ENCODE measurements at regions not wholly inside any gene's neighbourhood (a gene's known extent, or its start where the extent isn't known, plus 50 kb on each side); places are given as distances from the start of the nearest gene placed in this dataset.

GRCh38 chr4:56156141-56156540, 207.4 kb downstream of the CEP135 start:
- H2AK5ac ChIP-seq (ENCODE audit: low read length): no peak overlapping the region
- no peak overlapping the region for H4K12ac ChIP-seq (ENCODE audit: low read depth, low read length)
- H3K4me1 ChIP-seq (ENCODE audit: control insufficient read depth in 1 of 2, insufficient read depth in 2 of 2, low read length in 2 of 2): no peaks in the 10 kb centered on the region
- H3K27me3 ChIP-seq (ENCODE audit: insufficient read depth, low read length): no peaks in the 10 kb centered on the region
- no peak overlapping the region for H4K91ac ChIP-seq (ENCODE audit: low read depth, low read length)
- no peak overlapping the region for H4K8ac ChIP-seq (ENCODE audit: low read depth, low read length)
- H3K9me3 ChIP-seq (ENCODE audit: insufficient read depth, low read depth, low read length): no peaks in the 10 kb centered on the region
- no peak overlapping the region for H2BK120ac ChIP-seq (ENCODE audit: insufficient read depth, low read length, poor library complexity)
- no peaks in the 10 kb centered on the region for H3K79me1 ChIP-seq (ENCODE audit: low read length)
- WGBS (ENCODE audit: extremely low coverage, insufficient coverage, insufficient read length): no CpG with 5 or more reads among the region's 6 CpGs
- H3K79me2 ChIP-seq (ENCODE audit: control insufficient read depth, insufficient read depth, low read length, poor library complexity): no peaks in the 10 kb centered on the region
- no peak overlapping the region for H3K27ac ChIP-seq (ENCODE audit: low read depth, low read length)
- H3K23ac ChIP-seq (ENCODE audit: low read length): no peak overlapping the region
- peaks cover 0 to 3% of the 10 kb centered on the region in 2 experiments for H3K36me3 ChIP-seq (ENCODE audit: control insufficient read depth in 1 of 2, insufficient read depth in 2 of 2, low read length in 2 of 2)
- H3K4ac ChIP-seq (ENCODE audit: low read depth, low read length): no peak overlapping the region
- H3K14ac ChIP-seq (ENCODE audit: low read length): no peak overlapping the region
- no peak overlapping the region for H3K18ac ChIP-seq (ENCODE audit: low read length)
- H3K4me2 ChIP-seq (ENCODE audit: low read length): no peak overlapping the region
- no peak overlapping the region for H2AFZ ChIP-seq (ENCODE audit: insufficient read depth, low read length, poor library complexity)
- no peak overlapping the region for H2BK5ac ChIP-seq (ENCODE audit: low read depth, low read length, poor library complexity)
- DNase-seq: no peak
- no peak overlapping the region for H3K4me3 ChIP-seq (ENCODE audit: low read depth, low read length)
- no peak overlapping the region for H3K9ac ChIP-seq (ENCODE audit: low read length)
- H2BK12ac ChIP-seq (ENCODE audit: low read length): no peak overlapping the region

GRCh38 chr4:56155432-56155831, 206.7 kb downstream of the CEP135 start:
- H2BK5ac ChIP-seq (ENCODE audit: low read depth, low read length, poor library complexity): no peak overlapping the region
- no peak overlapping the region for H4K12ac ChIP-seq (ENCODE audit: low read depth, low read length)
- peaks cover 0 to 3% of the 10 kb centered on the region in 2 experiments for H3K36me3 ChIP-seq (ENCODE audit: control insufficient read depth in 1 of 2, insufficient read depth in 2 of 2, low read length in 2 of 2)
- H2AK5ac ChIP-seq (ENCODE audit: low read length): no peak overlapping the region
- H3K9me3 ChIP-seq (ENCODE audit: insufficient read depth, low read depth, low read length): no peaks in the 10 kb centered on the region
- no peak overlapping the region for H2BK12ac ChIP-seq (ENCODE audit: low read length)
- no peak overlapping the region for H4K8ac ChIP-seq (ENCODE audit: low read depth, low read length)
- H3K14ac ChIP-seq (ENCODE audit: low read length): no peak overlapping the region
- no peak for DNase-seq
- H3K4me3 ChIP-seq (ENCODE audit: low read depth, low read length): no peak overlapping the region
- H3K4me2 ChIP-seq (ENCODE audit: low read length): no peak overlapping the region
- no peak overlapping the region for H4K91ac ChIP-seq (ENCODE audit: low read depth, low read length)
- H3K4me1 ChIP-seq (ENCODE audit: control insufficient read depth in 1 of 2, insufficient read depth in 2 of 2, low read length in 2 of 2): no peaks in the 10 kb centered on the region
- H2AFZ ChIP-seq (ENCODE audit: insufficient read depth, low read length, poor library complexity): no peak overlapping the region
- no peak overlapping the region for H3K18ac ChIP-seq (ENCODE audit: low read length)
- H3K9ac ChIP-seq (ENCODE audit: low read length): no peak overlapping the region
- H3K4ac ChIP-seq (ENCODE audit: low read depth, low read length): no peak overlapping the region
- H3K27ac ChIP-seq (ENCODE audit: low read depth, low read length): no peak overlapping the region
- no peaks in the 10 kb centered on the region for H3K27me3 ChIP-seq (ENCODE audit: insufficient read depth, low read length)
- no peaks in the 10 kb centered on the region for H3K79me1 ChIP-seq (ENCODE audit: low read length)
- H3K23ac ChIP-seq (ENCODE audit: low read length): no peak overlapping the region
- no peak overlapping the region for H2BK120ac ChIP-seq (ENCODE audit: insufficient read depth, low read length, poor library complexity)
- no peaks in the 10 kb centered on the region for H3K79me2 ChIP-seq (ENCODE audit: control insufficient read depth, insufficient read depth, low read length, poor library complexity)
- WGBS (ENCODE audit: extremely low coverage, insufficient coverage, insufficient read length): no CpG with 5 or more reads among the region's 4 CpGs

GRCh38 chr4:56149591-56149990, 200.8 kb downstream of the CEP135 start:
- DNase-seq: peak in 1 of 2 donors; percentile 70
- H2AFZ ChIP-seq (ENCODE audit: insufficient read depth, low read length, poor library complexity): no peak overlapping the region
- H3K79me1 ChIP-seq (ENCODE audit: low read length): no peaks in the 10 kb centered on the region
- H3K27me3 ChIP-seq (ENCODE audit: insufficient read depth, low read length): no peaks in the 10 kb centered on the region
- no peak overlapping the region for H3K9ac ChIP-seq (ENCODE audit: low read length)
- no peak overlapping the region for H2BK5ac ChIP-seq (ENCODE audit: low read depth, low read length, poor library complexity)
- H2BK12ac ChIP-seq (ENCODE audit: low read length): no peak overlapping the region
- no peak overlapping the region for H2AK5ac ChIP-seq (ENCODE audit: low read length)
- no peak overlapping the region for H3K23ac ChIP-seq (ENCODE audit: low read length)
- no peaks in the 10 kb centered on the region for H3K9me3 ChIP-seq (ENCODE audit: insufficient read depth, low read depth, low read length)
- no peak overlapping the region for H4K91ac ChIP-seq (ENCODE audit: low read depth, low read length)
- no peak overlapping the region for H3K4me3 ChIP-seq (ENCODE audit: low read depth, low read length)
- no peak overlapping the region for H3K18ac ChIP-seq (ENCODE audit: low read length)
- no peak overlapping the region for H4K8ac ChIP-seq (ENCODE audit: low read depth, low read length)
- peaks cover 1% of the 10 kb centered on the region for H3K79me2 ChIP-seq (ENCODE audit: control insufficient read depth, insufficient read depth, low read length, poor library complexity)
- peaks cover 4 to 9% of the 10 kb centered on the region in 2 experiments for H3K4me1 ChIP-seq (ENCODE audit: control insufficient read depth in 1 of 2, insufficient read depth in 2 of 2, low read length in 2 of 2)
- H3K14ac ChIP-seq (ENCODE audit: low read length): no peak overlapping the region
- H4K12ac ChIP-seq (ENCODE audit: low read depth, low read length): no peak overlapping the region
- no peak overlapping the region for H3K27ac ChIP-seq (ENCODE audit: low read depth, low read length)
- H3K4ac ChIP-seq (ENCODE audit: low read depth, low read length): no peak overlapping the region
- peaks cover 0 to 3% of the 10 kb centered on the region in 2 experiments for H3K36me3 ChIP-seq (ENCODE audit: control insufficient read depth in 1 of 2, insufficient read depth in 2 of 2, low read length in 2 of 2)
- WGBS (ENCODE audit: extremely low coverage, insufficient coverage, insufficient read length): no CpG with 5 or more reads among the region's 2 CpGs
- H2BK120ac ChIP-seq (ENCODE audit: insufficient read depth, low read length, poor library complexity): no peak overlapping the region
- H3K4me2 ChIP-seq (ENCODE audit: low read length): no peak overlapping the region

GRCh38 chr4:56148428-56148827, 199.7 kb downstream of the CEP135 start:
- H2BK5ac ChIP-seq (ENCODE audit: low read depth, low read length, poor library complexity): no peak overlapping the region
- no peak overlapping the region for H3K27ac ChIP-seq (ENCODE audit: low read depth, low read length)
- H3K4me3 ChIP-seq (ENCODE audit: low read depth, low read length): no peak overlapping the region
- no peak overlapping the region for H4K12ac ChIP-seq (ENCODE audit: low read depth, low read length)
- no peak overlapping the region for H2BK12ac ChIP-seq (ENCODE audit: low read length)
- peaks cover 4 to 9% of the 10 kb centered on the region in 2 experiments for H3K4me1 ChIP-seq (ENCODE audit: control insufficient read depth in 1 of 2, insufficient read depth in 2 of 2, low read length in 2 of 2)
- H3K23ac ChIP-seq (ENCODE audit: low read length): no peak overlapping the region
- H4K91ac ChIP-seq (ENCODE audit: low read depth, low read length): peak overlapping the region; percentile 37
- WGBS (ENCODE audit: extremely low coverage, insufficient coverage, insufficient read length): no CpG with 5 or more reads among the region's 2 CpGs
- no peak overlapping the region for H3K18ac ChIP-seq (ENCODE audit: low read length)
- no peak overlapping the region for H2BK120ac ChIP-seq (ENCODE audit: insufficient read depth, low read length, poor library complexity)
- no peak overlapping the region for H2AK5ac ChIP-seq (ENCODE audit: low read length)
- no peak overlapping the region for H4K8ac ChIP-seq (ENCODE audit: low read depth, low read length)
- H3K9me3 ChIP-seq (ENCODE audit: insufficient read depth, low read depth, low read length): no peaks in the 10 kb centered on the region
- H2AFZ ChIP-seq (ENCODE audit: insufficient read depth, low read length, poor library complexity): no peak overlapping the region
- no peak for DNase-seq
- no peak overlapping the region for H3K4ac ChIP-seq (ENCODE audit: low read depth, low read length)
- peaks cover 1% of the 10 kb centered on the region for H3K79me2 ChIP-seq (ENCODE audit: control insufficient read depth, insufficient read depth, low read length, poor library complexity)
- no peaks in the 10 kb centered on the region for H3K36me3 ChIP-seq (ENCODE audit: control insufficient read depth in 1 of 2, insufficient read depth in 2 of 2, low read length in 2 of 2)
- no peak overlapping the region for H3K4me2 ChIP-seq (ENCODE audit: low read length)
- H3K27me3 ChIP-seq (ENCODE audit: insufficient read depth, low read length): no peaks in the 10 kb centered on the region
- no peaks in the 10 kb centered on the region for H3K79me1 ChIP-seq (ENCODE audit: low read length)
- H3K9ac ChIP-seq (ENCODE audit: low read length): no peak overlapping the region
- no peak overlapping the region for H3K14ac ChIP-seq (ENCODE audit: low read length)
